ENCODE measurements at regions not wholly inside any gene's neighbourhood (a gene's known extent, or its start where the extent isn't known, plus 50 kb on each side); places are given as distances from the start of the nearest gene placed in this dataset.

DNA sequence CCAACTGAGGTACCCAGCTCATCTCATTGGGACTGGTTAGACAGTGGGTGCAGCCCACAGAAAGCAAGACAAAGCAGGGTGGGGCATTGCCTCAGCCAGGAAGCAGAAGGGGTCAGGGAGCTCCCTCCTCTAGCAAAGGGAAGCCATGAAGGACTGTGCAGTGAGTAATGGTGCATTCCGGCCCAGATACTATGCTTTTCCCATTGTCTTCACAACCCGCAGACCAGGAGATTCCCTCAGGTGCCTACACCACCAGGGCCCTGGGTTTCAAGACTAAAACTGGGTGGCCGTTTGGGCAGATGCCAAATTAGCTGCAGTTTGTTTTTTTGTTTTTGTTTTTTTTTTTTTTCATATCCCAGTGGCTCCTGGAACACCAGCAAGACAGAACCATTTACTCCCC, 235.3 kb downstream of the TACR3 start:
- no peak for TF ChIP-seq CTCF (IDR thresholded peaks at IDR 0.05)
- no peaks in the 10 kb centered on the region for H3K36me3 Mint-ChIP-seq (ENCODE audit: unreplicated experiment)
- no peak for DNase-seq (ENCODE audit: extremely low spot score, unreplicated experiment)
- peaks cover 27% of the 10 kb centered on the region for H3K9me3 Mint-ChIP-seq (ENCODE audit: unreplicated experiment)
- H3K27ac Mint-ChIP-seq (ENCODE audit: unreplicated experiment): no peak overlapping the region
- no peaks in the 10 kb centered on the region for H3K27me3 Mint-ChIP-seq (ENCODE audit: unreplicated experiment)
- H3K4me1 Mint-ChIP-seq (ENCODE audit: unreplicated experiment): no peaks in the 10 kb centered on the region
- no peak overlapping the region for H3K4me3 Mint-ChIP-seq (ENCODE audit: unreplicated experiment)

- H3K4me3 Mint-ChIP-seq (ENCODE audit: unreplicated experiment): no peak overlapping the region
These were observed 236.9 kb downstream of the TACR3 start for GRCh38 chr4:103482893-103483292.

DNA sequence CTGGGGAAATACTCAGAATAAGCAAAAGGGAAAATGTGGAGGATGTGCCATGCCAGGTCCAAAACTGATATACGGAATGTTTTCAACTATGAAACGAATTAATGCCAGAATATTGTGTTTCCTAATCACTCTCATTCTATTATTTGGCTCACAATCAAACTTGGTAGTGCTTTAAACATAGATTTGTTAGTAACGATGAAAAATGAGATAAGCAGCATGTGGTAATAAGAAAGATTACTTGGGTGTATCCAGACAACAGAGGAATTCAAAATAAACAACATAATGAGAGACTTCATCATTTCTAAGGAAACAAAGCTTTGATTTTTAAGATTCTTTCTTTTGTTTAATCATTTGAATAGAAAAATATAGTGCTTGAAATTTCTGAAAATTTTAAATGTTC, 237.3 kb downstream of the TACR3 start:
- Mint-ChIP-seq H3K27ac (ENCODE audit: unreplicated experiment) (no peak overlapping the region), H3K9me3 (ENCODE audit: unreplicated experiment) (peaks cover 22% of the 10 kb centered on the region), H3K4me1 (ENCODE audit: unreplicated experiment) (no peaks in the 10 kb centered on the region), H3K4me3 (ENCODE audit: unreplicated experiment) (no peak overlapping the region), H3K27me3 (ENCODE audit: unreplicated experiment) (no peaks in the 10 kb centered on the region), H3K36me3 (ENCODE audit: unreplicated experiment) (no peaks in the 10 kb centered on the region)
- TF ChIP-seq CTCF (IDR thresholded peaks at IDR 0.05): no peak
- no peak for DNase-seq (ENCODE audit: extremely low spot score, unreplicated experiment)

More at GRCh38 chr4:103482893-103483292, 236.9 kb downstream of the TACR3 start:
- no peak overlapping the region for H3K27ac Mint-ChIP-seq (ENCODE audit: unreplicated experiment)
- TF ChIP-seq CTCF (IDR thresholded peaks at IDR 0.05): no peak
- no peaks in the 10 kb centered on the region for H3K27me3 Mint-ChIP-seq (ENCODE audit: unreplicated experiment)
- H3K4me1 Mint-ChIP-seq (ENCODE audit: unreplicated experiment): no peaks in the 10 kb centered on the region
- no peaks in the 10 kb centered on the region for H3K36me3 Mint-ChIP-seq (ENCODE audit: unreplicated experiment)
- H3K9me3 Mint-ChIP-seq (ENCODE audit: unreplicated experiment): peaks cover 26% of the 10 kb centered on the region
- DNase-seq (ENCODE audit: extremely low spot score, unreplicated experiment): no peak

DNA sequence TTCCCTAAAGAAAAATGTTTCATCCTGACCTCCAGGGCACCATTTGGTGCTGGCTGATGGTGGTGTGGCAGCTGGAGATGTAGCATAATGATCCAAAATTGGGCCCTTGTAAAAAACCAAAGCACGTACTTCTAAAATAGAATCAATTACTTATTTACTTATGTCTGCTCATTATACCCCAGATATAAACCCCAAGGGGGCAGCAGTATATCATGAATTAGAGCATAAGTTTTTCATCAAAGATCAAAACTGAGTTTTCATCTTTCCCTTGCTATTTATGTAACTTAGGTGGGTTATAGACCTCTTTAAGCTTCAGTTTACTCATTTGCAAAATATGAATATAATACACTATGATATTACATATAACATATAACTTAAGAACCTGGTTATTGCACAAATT, 241.1 kb downstream of the TACR3 start:
- H3K4me1 Mint-ChIP-seq (ENCODE audit: unreplicated experiment): no peaks in the 10 kb centered on the region
- DNase-seq (ENCODE audit: extremely low spot score, unreplicated experiment): no peak

GRCh38 chr4:103478210-103478609, 241.6 kb downstream of the TACR3 start:
- H3K4me1 Mint-ChIP-seq (ENCODE audit: unreplicated experiment): no peaks in the 10 kb centered on the region
- no peak for DNase-seq (ENCODE audit: extremely low spot score, unreplicated experiment)
- no peaks in the 10 kb centered on the region for H3K36me3 Mint-ChIP-seq (ENCODE audit: unreplicated experiment)
- no peaks in the 10 kb centered on the region for H3K9me3 Mint-ChIP-seq (ENCODE audit: unreplicated experiment)
- no peaks in the 10 kb centered on the region for H3K27me3 Mint-ChIP-seq (ENCODE audit: unreplicated experiment)
- no peak overlapping the region for H3K4me3 Mint-ChIP-seq (ENCODE audit: unreplicated experiment)
- no peak overlapping the region for H3K27ac Mint-ChIP-seq (ENCODE audit: unreplicated experiment)
- no peak for TF ChIP-seq CTCF (IDR thresholded peaks at IDR 0.05)

More for the DNA sequence above, 241.1 kb downstream of the TACR3 start:
- no peaks in the 10 kb centered on the region for H3K36me3 Mint-ChIP-seq (ENCODE audit: unreplicated experiment)
- no peaks in the 10 kb centered on the region for H3K27me3 Mint-ChIP-seq (ENCODE audit: unreplicated experiment)
- no peak overlapping the region for H3K27ac Mint-ChIP-seq (ENCODE audit: unreplicated experiment)
- TF ChIP-seq CTCF (IDR thresholded peaks at IDR 0.05): no peak
- no peak overlapping the region for H3K4me3 Mint-ChIP-seq (ENCODE audit: unreplicated experiment)
- H3K9me3 Mint-ChIP-seq (ENCODE audit: unreplicated experiment): no peaks in the 10 kb centered on the region

All from osteocyte (in vitro differentiated cells).